ENCODE measurements at regions not wholly inside any gene's neighbourhood (a gene's known extent, or its start where the extent isn't known, plus 50 kb on each side); places are given as distances from the start of the nearest gene placed in this dataset.

DNA sequence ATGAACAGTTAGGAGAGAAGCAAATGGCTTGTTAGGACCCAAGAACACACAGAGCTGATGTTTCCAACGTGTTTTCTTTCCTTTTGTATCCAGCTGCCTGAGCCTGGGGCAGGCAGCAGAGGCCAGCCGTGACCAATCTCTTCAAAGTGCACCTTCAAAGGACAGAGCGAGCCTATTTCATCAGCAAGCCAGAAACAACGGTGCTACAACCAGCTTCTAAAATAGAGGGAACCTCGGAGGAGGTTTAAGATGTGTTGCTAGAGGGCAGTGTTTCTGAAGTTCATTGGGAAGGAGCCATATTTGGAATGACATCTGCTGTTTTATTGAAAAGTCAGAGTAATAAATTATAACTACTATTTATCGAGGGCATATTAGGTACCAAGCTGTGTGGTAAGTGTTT is 56.2 kb upstream of the RFC3 start:
- ATAC-seq = no peak
- H3K36me3 Mint-ChIP-seq = no peaks in the 10 kb centered on the region
- H3K9me3 Mint-ChIP-seq = no peaks in the 10 kb centered on the region
- H3K27ac Mint-ChIP-seq = no peak overlapping the region
- no peak overlapping the region for H3K4me3 Mint-ChIP-seq
- H3K4me1 Mint-ChIP-seq = peaks cover 6% of the 10 kb centered on the region
- no peaks in the 10 kb centered on the region for H3K27me3 Mint-ChIP-seq

- no peaks in the 10 kb centered on the region for H3K36me3 Mint-ChIP-seq
Observed at GRCh38 chr13:33763021-33763420, 54.9 kb upstream of the RFC3 start.

DNA sequence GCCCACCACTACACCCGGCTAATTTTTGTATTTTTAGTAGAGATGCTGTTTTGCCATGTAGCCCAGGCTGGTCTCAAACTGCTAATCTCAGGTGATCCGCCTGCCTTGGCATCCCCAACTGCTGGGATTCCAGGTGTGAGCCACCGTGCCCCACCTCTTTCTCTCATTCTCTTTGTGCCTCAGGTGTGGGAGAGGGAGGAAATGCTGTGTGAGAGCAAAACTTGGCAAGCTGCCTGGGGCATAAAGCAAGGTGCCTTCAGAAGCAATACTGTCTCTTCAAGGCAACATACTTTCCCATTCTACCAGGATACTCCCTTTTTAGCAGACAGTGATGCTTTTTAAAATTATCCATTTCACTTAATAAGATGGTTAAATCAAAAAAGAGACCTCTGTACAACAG is 53.2 kb upstream of the RFC3 start:
- peaks cover 10% of the 10 kb centered on the region for H3K27me3 Mint-ChIP-seq

More at GRCh38 chr13:33763021-33763420, 54.9 kb upstream of the RFC3 start:
- no peak overlapping the region for H3K4me3 Mint-ChIP-seq
- no peaks in the 10 kb centered on the region for H3K9me3 Mint-ChIP-seq
- H3K27ac Mint-ChIP-seq = no peak overlapping the region
- peaks cover 5% of the 10 kb centered on the region for H3K27me3 Mint-ChIP-seq
- H3K4me1 Mint-ChIP-seq = no peaks in the 10 kb centered on the region
- no peak for ATAC-seq

DNA sequence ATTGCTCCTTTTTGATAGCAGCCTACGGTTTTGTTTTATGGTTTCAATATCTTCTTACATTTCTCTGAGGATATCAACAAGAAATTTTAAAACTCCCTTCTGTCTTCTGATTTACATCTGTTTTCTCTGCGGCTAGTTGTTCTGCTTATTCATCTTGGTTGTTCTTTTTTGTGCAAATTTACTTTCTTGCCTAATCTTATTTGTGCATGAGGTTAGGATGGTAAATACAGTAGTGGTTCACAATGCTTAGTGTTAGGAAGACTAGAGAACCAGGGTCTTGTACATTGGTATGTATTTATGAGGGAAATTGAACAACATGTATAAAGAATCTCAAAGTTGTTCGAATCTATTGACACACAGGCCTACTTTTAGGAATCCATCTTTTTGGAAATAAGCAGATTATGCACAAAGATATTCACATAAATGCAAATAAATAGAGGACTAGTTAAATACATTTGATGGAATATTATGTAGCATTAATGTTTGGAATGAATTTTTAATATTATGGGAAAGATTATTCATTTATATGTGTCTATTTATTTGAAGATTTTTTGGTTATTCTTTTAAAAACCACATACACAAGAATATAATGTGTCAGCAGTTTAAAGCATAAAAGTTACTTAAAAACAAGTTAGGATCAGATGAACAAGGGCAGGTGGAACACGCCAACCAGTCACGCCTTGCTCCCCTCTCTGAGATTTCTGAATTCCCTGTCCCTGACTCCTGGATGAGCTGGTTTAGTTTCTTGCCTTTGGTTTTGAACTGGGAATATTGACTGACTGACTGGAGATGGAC is 51.4 kb upstream of the RFC3 start:
- Mint-ChIP-seq H3K4me1 (no peaks in the 10 kb centered on the region), H3K36me3 (no peaks in the 10 kb centered on the region), H3K27ac (no peak overlapping the region), H3K9me3 (no peaks in the 10 kb centered on the region), H3K4me3 (no peak overlapping the region), H3K27me3 (peaks cover 10% of the 10 kb centered on the region)
- no peak for ATAC-seq

More for the DNA sequence above, 53.2 kb upstream of the RFC3 start:
- H3K4me3 Mint-ChIP-seq = no peak overlapping the region
- no peak for ATAC-seq
- H3K9me3 Mint-ChIP-seq = no peaks in the 10 kb centered on the region
- no peaks in the 10 kb centered on the region for H3K36me3 Mint-ChIP-seq
- no peak overlapping the region for H3K27ac Mint-ChIP-seq
- H3K4me1 Mint-ChIP-seq = no peaks in the 10 kb centered on the region

DNA sequence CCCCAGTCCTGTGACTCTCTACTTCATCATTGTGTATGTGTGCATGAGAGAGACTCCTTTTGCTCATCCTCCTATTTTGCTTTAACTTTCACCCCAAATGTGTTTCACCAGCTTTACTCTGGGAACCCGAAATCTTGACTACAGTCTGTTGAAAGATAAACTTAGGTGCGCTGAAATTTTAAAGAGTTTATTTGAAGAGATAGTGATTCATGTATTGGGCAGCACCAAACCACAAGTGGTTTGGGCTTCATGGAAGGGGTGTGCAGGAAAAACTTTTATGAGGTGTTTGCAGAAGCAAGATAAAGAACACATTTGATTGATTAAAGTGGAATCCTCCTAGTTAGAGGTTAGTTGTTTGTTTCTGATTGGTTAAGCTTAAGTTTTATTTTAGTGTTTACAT is 50.8 kb upstream of the RFC3 start:
- Mint-ChIP-seq H3K27me3 (peaks cover 10% of the 10 kb centered on the region), H3K27ac (no peak overlapping the region), H3K4me3 (no peak overlapping the region), H3K4me1 (no peaks in the 10 kb centered on the region), H3K9me3 (no peaks in the 10 kb centered on the region), H3K36me3 (no peaks in the 10 kb centered on the region)
- no peak for ATAC-seq

Measured in stimulated activated memory B cell treated with anti-CD40 and anti-IgM and Interleukin-4, amounts not matched to agents 10 μg/mL and 1 μg/mL and 100 μg/mL, for 72 hours (primary cell).